ENCODE measurements at regions not wholly inside any gene's neighbourhood (a gene's known extent, or its start where the extent isn't known, plus 50 kb on each side); places are given as distances from the start of the nearest gene placed in this dataset.
A peak's percentile ranks its signal among the peaks of the same experiment; 100 is the strongest.

DNA sequence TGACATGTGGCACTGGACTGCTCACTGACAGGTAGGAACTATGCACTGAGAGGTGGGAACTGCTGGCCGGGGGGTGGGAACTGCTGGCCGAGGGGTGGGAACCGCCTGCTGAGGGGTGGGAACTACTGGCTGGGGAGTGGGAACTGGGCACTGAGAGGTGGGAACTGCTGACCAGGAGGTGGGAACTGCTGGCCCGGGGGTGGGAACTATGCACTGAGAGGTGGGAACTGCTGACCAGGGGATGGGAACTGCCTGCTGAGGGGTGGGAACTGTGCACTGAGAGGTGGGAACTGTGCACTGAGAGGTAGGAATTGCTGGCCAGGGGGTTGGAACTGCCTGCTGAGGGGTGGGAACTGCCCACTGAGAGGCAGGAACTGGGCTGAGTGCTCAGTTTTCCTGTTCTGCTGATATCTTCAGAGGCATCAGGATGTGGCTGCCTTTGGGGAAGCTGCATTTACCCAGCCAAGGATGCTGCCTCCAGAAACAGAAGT is 90.2 kb downstream of the THBS2 start:
- Mint-ChIP-seq H3K27me3 (ENCODE audit: insufficient read depth, low read depth) (peaks cover 4% of the 10 kb centered on the region), H3K4me3 (no peak overlapping the region), H3K9me3 (peaks cover 3% of the 10 kb centered on the region), H3K4me1 (peaks cover 7% of the 10 kb centered on the region), H3K27ac (no peak overlapping the region), H3K36me3 (no peaks in the 10 kb centered on the region)
- Histone ChIP-seq H3K36me3 (no peaks in the 10 kb centered on the region), H3F3A (ENCODE audit: low read depth) (no peaks in the 10 kb centered on the region), H2AFZ (replicated peaks) (no peak overlapping the region), H3K4me3 (no peak overlapping the region), H3K4me2 (no peak overlapping the region), H4K20me1 (ENCODE audit: low read depth) (no peaks in the 10 kb centered on the region), H3K27me3 (no peaks in the 10 kb centered on the region), H3K27ac (no peak overlapping the region), H3K4me1 (no peaks in the 10 kb centered on the region), H3K9ac (no peak overlapping the region), H3K79me2 (ENCODE audit: low read depth) (no peaks in the 10 kb centered on the region), H3K9me3 (ENCODE audit: low read depth) (no peaks in the 10 kb centered on the region)
- no peak for DNase-seq (ENCODE audit: low spot score)
- TF ChIP-seq EZH2phosphoT487 (IDR thresholded peaks at IDR 0.05): no peak
- no peak for TF ChIP-seq EZH2 (IDR thresholded peaks at IDR 0.05)
- TF ChIP-seq, protein P1, sequence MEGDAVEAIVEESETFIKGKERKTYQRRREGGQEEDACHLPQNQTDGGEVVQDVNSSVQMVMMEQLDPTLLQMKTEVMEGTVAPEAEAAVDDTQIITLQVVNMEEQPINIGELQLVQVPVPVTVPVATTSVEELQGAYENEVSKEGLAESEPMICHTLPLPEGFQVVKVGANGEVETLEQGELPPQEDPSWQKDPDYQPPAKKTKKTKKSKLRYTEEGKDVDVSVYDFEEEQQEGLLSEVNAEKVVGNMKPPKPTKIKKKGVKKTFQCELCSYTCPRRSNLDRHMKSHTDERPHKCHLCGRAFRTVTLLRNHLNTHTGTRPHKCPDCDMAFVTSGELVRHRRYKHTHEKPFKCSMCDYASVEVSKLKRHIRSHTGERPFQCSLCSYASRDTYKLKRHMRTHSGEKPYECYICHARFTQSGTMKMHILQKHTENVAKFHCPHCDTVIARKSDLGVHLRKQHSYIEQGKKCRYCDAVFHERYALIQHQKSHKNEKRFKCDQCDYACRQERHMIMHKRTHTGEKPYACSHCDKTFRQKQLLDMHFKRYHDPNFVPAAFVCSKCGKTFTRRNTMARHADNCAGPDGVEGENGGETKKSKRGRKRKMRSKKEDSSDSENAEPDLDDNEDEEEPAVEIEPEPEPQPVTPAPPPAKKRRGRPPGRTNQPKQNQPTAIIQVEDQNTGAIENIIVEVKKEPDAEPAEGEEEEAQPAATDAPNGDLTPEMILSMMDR (IDR thresholded peaks at IDR 0.05): no peak

DNA sequence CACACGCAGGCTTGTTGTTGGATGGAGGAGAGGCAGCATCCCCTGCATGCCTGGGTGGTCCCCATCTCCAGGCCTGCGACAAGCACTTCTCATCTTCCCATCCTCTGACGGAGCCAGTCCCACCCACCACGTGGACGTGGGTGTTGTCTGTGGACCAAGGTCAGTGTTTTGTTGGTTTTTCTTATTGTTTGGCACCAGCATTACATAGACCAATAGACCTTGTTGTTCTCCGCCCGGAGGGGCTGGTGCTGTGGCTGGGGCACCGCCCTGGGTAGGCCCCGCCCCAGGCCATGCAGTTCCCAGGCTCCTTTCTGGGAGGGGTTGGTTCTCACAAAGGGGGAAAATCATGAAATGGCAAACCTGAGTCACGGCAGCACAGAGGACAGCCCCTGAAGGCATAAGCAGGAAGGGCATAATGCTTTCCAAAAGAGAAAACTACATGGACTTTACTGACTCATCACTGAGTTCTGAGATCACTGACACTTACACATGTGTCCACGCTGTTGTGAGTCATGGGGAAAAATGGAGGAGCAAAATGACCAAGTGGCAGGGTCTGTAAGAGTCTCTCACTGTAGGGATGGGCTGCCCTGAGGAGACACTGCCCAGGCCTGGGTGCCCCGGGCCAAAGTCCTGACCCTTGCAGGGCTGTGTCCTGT is 90.8 kb downstream of the THBS2 start:
- no peaks in the 10 kb centered on the region for H3K4me1 ChIP-seq
- Mint-ChIP-seq H3K4me1 (peaks cover 11% of the 10 kb centered on the region), H3K27me3 (ENCODE audit: insufficient read depth, low read depth) (peaks cover 4% of the 10 kb centered on the region), H3K36me3 (no peaks in the 10 kb centered on the region), H3K27ac (no peak overlapping the region), H3K9me3 (peaks cover 3% of the 10 kb centered on the region), H3K4me3 (no peak overlapping the region)
- H4K20me1 ChIP-seq (ENCODE audit: low read depth): no peaks in the 10 kb centered on the region
- no peak overlapping the region for H3K4me3 ChIP-seq
- H2AFZ ChIP-seq (replicated peaks): no peak overlapping the region
- no peak overlapping the region for H3K9ac ChIP-seq
- TF ChIP-seq, protein P1 (IDR thresholded peaks at IDR 0.05): no peak
- TF ChIP-seq EZH2phosphoT487 (IDR thresholded peaks at IDR 0.05): no peak
- no peak for TF ChIP-seq EZH2 (IDR thresholded peaks at IDR 0.05)
- no peaks in the 10 kb centered on the region for H3F3A ChIP-seq (ENCODE audit: low read depth)
- H3K27me3 ChIP-seq: no peaks in the 10 kb centered on the region
- no peaks in the 10 kb centered on the region for H3K9me3 ChIP-seq (ENCODE audit: low read depth)
- H3K4me2 ChIP-seq: no peak overlapping the region
- no peak overlapping the region for H3K27ac ChIP-seq
- no peaks in the 10 kb centered on the region for H3K36me3 ChIP-seq
- H3K79me2 ChIP-seq (ENCODE audit: low read depth): no peaks in the 10 kb centered on the region
- no peak for DNase-seq (ENCODE audit: low spot score)

DNA sequence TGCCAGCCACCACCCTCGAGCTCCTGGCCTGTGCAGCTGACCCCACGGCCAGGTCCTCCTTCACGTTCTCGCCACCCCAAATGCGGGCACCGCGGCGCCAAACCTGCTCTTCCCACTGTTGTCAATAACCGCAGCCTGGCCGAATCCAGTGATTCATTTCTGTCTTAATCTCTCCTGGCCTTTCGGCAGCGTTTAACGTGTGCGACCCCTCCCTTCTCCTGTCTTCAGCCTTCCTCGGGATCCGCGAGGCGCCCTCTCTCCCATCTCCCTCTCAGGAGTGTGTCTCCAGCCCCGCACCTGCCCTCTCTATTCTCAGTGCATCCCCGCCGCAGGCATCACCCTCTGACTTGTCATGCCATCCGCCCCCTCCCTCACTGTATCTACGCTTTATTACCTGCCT is 91.4 kb downstream of the THBS2 start:
- H3K4me3 ChIP-seq: no peak overlapping the region
- no peaks in the 10 kb centered on the region for H3K27me3 ChIP-seq
- peak overlapping the region; percentile 52 for H3K4me3 Mint-ChIP-seq
- H3K9me3 Mint-ChIP-seq: peaks cover 3% of the 10 kb centered on the region
- H3K36me3 ChIP-seq: no peaks in the 10 kb centered on the region
- H3K27ac Mint-ChIP-seq: peak overlapping the region; percentile 40
- no peak overlapping the region for H3K9ac ChIP-seq
- no peak overlapping the region for H3K27ac ChIP-seq
- no peak for TF ChIP-seq EZH2phosphoT487 (IDR thresholded peaks at IDR 0.05)
- TF ChIP-seq, protein P1 (IDR thresholded peaks at IDR 0.05): no peak
- TF ChIP-seq EZH2 (IDR thresholded peaks at IDR 0.05): no peak
- no peak overlapping the region for H3K4me2 ChIP-seq
- H4K20me1 ChIP-seq (ENCODE audit: low read depth): no peaks in the 10 kb centered on the region
- no peaks in the 10 kb centered on the region for H3K36me3 Mint-ChIP-seq
- peaks cover 4% of the 10 kb centered on the region for H3K27me3 Mint-ChIP-seq (ENCODE audit: insufficient read depth, low read depth)
- no peaks in the 10 kb centered on the region for H3K4me1 ChIP-seq
- no peak overlapping the region for H2AFZ ChIP-seq (replicated peaks)
- no peak for DNase-seq (ENCODE audit: low spot score)
- no peaks in the 10 kb centered on the region for H3K79me2 ChIP-seq (ENCODE audit: low read depth)
- peaks cover 15% of the 10 kb centered on the region for H3K4me1 Mint-ChIP-seq
- no peaks in the 10 kb centered on the region for H3K9me3 ChIP-seq (ENCODE audit: low read depth)
- no peaks in the 10 kb centered on the region for H3F3A ChIP-seq (ENCODE audit: low read depth)
